Left ventricle myocardium inferior (tissue), 1 donor: ENCODE measurements at regions not wholly inside any gene's neighbourhood (a gene's known extent, or its start where the extent isn't known, plus 50 kb on each side); places are given as distances from the start of the nearest gene placed in this dataset.

ENCODE experiments used
- DNase-seq: peaks from one replicate; pipeline ENCODE4 v3.0.0-alpha.2; 2020
- H3K27ac ChIP-seq: fragments of 200-600 bp; replicated peaks from 2 replicates; pipeline ENCODE4 v1.8.0; 2021
- H3K27me3 ChIP-seq: fragments of 200-600 bp; 2 replicates; pipeline ENCODE4 v1.8.0; 2021; ENCODE audit warnings: low read depth
- H3K36me3 ChIP-seq: fragments of 200-600 bp; 2 replicates; pipeline ENCODE4 v1.8.0; 2021
- H3K4me1 ChIP-seq: fragments of 200-600 bp; 2 replicates; pipeline ENCODE4 v1.8.0; 2021
- H3K4me3 ChIP-seq: fragments of 200-600 bp; 2 replicates; pipeline ENCODE4 v1.8.0; 2021; ENCODE audit warnings: mild to moderate bottlenecking, moderate library complexity
- H3K9me3 ChIP-seq: fragments of 200-600 bp; replicated peaks from 2 replicates; pipeline ENCODE4 v1.8.0; 2021
- CTCF ChIP-seq: fragments of 200-600 bp; IDR thresholded peaks from 2 replicates; pipeline ENCODE4 v1.8.0; 2021; ENCODE audit warnings: antibody characterized with exemption, mild to moderate bottlenecking, borderline replicate concordance
- intact Hi-C: fragments of 100-400 bp; cut with micrococcal nuclease; formaldehyde crosslinking; loops from one replicate; pipeline ENCODE4 v1.11.0; 2022
- donor health status: DM: no; HTN: yes; CAD: no; lungs with severe emphysema.

GRCh38 chr12:75666126-75666938 lies 154.9 kb upstream of the KRR1 start:
- DNase-seq, result no peak
- no peak for TF ChIP-seq CTCF
- intact Hi-C loops, result no loop called here
- H3K27ac ChIP-seq, result no peak overlapping the region
- H3K4me1 ChIP-seq, result no peaks in the 10 kb centered on the region
- H3K4me3 ChIP-seq, result no peak overlapping the region
- no peaks in the 10 kb centered on the region for H3K9me3 ChIP-seq
- no peaks in the 10 kb centered on the region for H3K27me3 ChIP-seq
- no peaks in the 10 kb centered on the region for H3K36me3 ChIP-seq

- DNase-seq, result no peak
- no peaks in the 10 kb centered on the region for H3K27me3 ChIP-seq
- H3K27ac ChIP-seq, result no peak overlapping the region
- intact Hi-C loops, result no loop called here
- H3K9me3 ChIP-seq, result no peaks in the 10 kb centered on the region
- H3K4me3 ChIP-seq, result no peak overlapping the region
- no peaks in the 10 kb centered on the region for H3K4me1 ChIP-seq
- no peaks in the 10 kb centered on the region for H3K36me3 ChIP-seq
- no peak for TF ChIP-seq CTCF
These were observed 153.8 kb upstream of the KRR1 start for GRCh38 chr12:75665216-75665615.

GRCh38 chr12:75662511-75663159 lies 151.2 kb upstream of the KRR1 start:
- Histone ChIP-seq H3K36me3 (no peaks in the 10 kb centered on the region), H3K4me1 (no peaks in the 10 kb centered on the region), H3K27ac (no peak overlapping the region), H3K27me3 (no peaks in the 10 kb centered on the region), H3K9me3 (no peaks in the 10 kb centered on the region), H3K4me3 (no peak overlapping the region)
- intact Hi-C loops, result no loop called here
- TF ChIP-seq CTCF, result no peak
- no peak for DNase-seq

GRCh38 chr12:75661908-75662307 lies 150.5 kb upstream of the KRR1 start:
- no peaks in the 10 kb centered on the region for H3K9me3 ChIP-seq
- H3K27ac ChIP-seq, result no peak overlapping the region
- H3K27me3 ChIP-seq, result no peaks in the 10 kb centered on the region
- H3K4me3 ChIP-seq, result no peak overlapping the region
- no peak for DNase-seq
- no peaks in the 10 kb centered on the region for H3K4me1 ChIP-seq
- TF ChIP-seq CTCF, result no peak
- no peaks in the 10 kb centered on the region for H3K36me3 ChIP-seq
- intact Hi-C loops, result no loop called here

- DNase-seq, result no peak
- intact Hi-C loops, result no loop called here
- Histone ChIP-seq H3K36me3 (no peaks in the 10 kb centered on the region), H3K27ac (no peak overlapping the region), H3K27me3 (no peaks in the 10 kb centered on the region), H3K4me1 (no peaks in the 10 kb centered on the region), H3K4me3 (no peak overlapping the region), H3K9me3 (no peaks in the 10 kb centered on the region)
- no peak for TF ChIP-seq CTCF
These were observed 149.5 kb upstream of the KRR1 start for GRCh38 chr12:75660805-75661404.
